PC-3 (cell line): ENCODE measurements at regions not wholly inside any gene's neighbourhood (a gene's known extent, or its start where the extent isn't known, plus 50 kb on each side); places are given as distances from the start of the nearest gene placed in this dataset.

ENCODE experiments used
- EZH2 ChIP-seq: fragments of 300-600 bp; sonication (generic); IDR thresholded peaks from one replicate; pipeline ENCODE4 v1.6.1; 2017; ENCODE audit warnings: antibody characterized with exemption, mild to moderate bottlenecking, low read length; ENCODE audit not compliant: unreplicated experiment
- EZH2phosphoT487 ChIP-seq: fragments of 300-600 bp; sonication (generic); IDR thresholded peaks from 2 replicates; pipeline ENCODE4 v1.6.1; 2018; ENCODE audit warnings: mild to moderate bottlenecking, antibody characterized with exemption, low read length, borderline replicate concordance
- TF ChIP-seq, protein P1 (sequence below): fragments of 300-600 bp; sonication (generic); conservative IDR thresholded peaks from 2 replicates; pipeline ENCODE4 v1.5.1; 2017; ENCODE audit warnings: antibody characterized with exemption, low read depth, mild to moderate bottlenecking, low read length

- no peak for TF ChIP-seq EZH2phosphoT487
- TF ChIP-seq, protein P1, sequence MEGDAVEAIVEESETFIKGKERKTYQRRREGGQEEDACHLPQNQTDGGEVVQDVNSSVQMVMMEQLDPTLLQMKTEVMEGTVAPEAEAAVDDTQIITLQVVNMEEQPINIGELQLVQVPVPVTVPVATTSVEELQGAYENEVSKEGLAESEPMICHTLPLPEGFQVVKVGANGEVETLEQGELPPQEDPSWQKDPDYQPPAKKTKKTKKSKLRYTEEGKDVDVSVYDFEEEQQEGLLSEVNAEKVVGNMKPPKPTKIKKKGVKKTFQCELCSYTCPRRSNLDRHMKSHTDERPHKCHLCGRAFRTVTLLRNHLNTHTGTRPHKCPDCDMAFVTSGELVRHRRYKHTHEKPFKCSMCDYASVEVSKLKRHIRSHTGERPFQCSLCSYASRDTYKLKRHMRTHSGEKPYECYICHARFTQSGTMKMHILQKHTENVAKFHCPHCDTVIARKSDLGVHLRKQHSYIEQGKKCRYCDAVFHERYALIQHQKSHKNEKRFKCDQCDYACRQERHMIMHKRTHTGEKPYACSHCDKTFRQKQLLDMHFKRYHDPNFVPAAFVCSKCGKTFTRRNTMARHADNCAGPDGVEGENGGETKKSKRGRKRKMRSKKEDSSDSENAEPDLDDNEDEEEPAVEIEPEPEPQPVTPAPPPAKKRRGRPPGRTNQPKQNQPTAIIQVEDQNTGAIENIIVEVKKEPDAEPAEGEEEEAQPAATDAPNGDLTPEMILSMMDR, result no peak
- no peak for TF ChIP-seq EZH2
These were observed 74.5 kb upstream of the NCKAP5 start for GRCh38 chr2:133642791-133643191.
